PC-9 (cell line): ENCODE measurements at regions not wholly inside any gene's neighbourhood (a gene's known extent, or its start where the extent isn't known, plus 50 kb on each side); places are given as distances from the start of the nearest gene placed in this dataset.

ENCODE experiments used
- BruUV-seq: library from RNA; stranded (reverse); fragments of 400-500 nt; replicated peaks from 2 replicates; lab custom pipeline; 2021; lab: Mats Ljungman, UMichigan
- CTCF ChIA-PET: fragments of 300-600 bp; sonication (Branson Sonifier 250); formaldehyde crosslinking; loops from one replicate; lab custom pipeline; 2022; ENCODE audit warnings: antibody characterized with exemption; lab: Charles Lee
- POLR2A ChIA-PET: fragments of 300-600 bp; sonication (Branson Sonifier 250); formaldehyde crosslinking; loops from one replicate; lab custom pipeline; 2022; ENCODE audit warnings: antibody characterized with exemption; ENCODE audit not compliant: unreplicated experiment; lab: Charles Lee
- DNase-seq, 2 experiments: peaks; one replicate each; pipeline versions ENCODE4 v3.0.0 to v3.0.0-alpha.2; 2015 to 2022; ENCODE audit warnings: mixed read lengths in 1 of 2
- H2AFZ ChIP-seq: fragments of 200-600 bp; sonication (generic); 2 replicates; pipeline ENCODE4 v1.8.1; 2017; ENCODE audit warnings: antibody characterized with exemption
- H3F3A ChIP-seq: fragments of 200-600 bp; sonication (generic); 2 replicates; pipeline ENCODE4 v1.8.1; 2017; ENCODE audit warnings: antibody characterized with exemption, mild to moderate bottlenecking, low read depth; ENCODE audit not compliant: insufficient read depth
- H3K27ac ChIP-seq: fragments of 200-600 bp; sonication (generic); 2 replicates; pipeline ENCODE4 v1.6.1; 2016; ENCODE audit warnings: mixed run types
- H3K27me3 ChIP-seq: fragments of 200-600 bp; sonication (generic); 2 replicates; pipeline ENCODE4 v1.6.1; 2016; ENCODE audit warnings: low read depth, mixed run types; ENCODE audit not compliant: insufficient read depth
- H3K36me3 ChIP-seq: fragments of 200-600 bp; sonication (generic); 2 replicates; pipeline ENCODE4 v1.6.1; 2016; ENCODE audit warnings: low read depth, mixed run types
- H3K4me1 ChIP-seq: fragments of 200-600 bp; sonication (generic); replicated peaks from 2 replicates; pipeline ENCODE4 v1.6.1; 2016; ENCODE audit warnings: mixed run types; ENCODE audit not compliant: insufficient read depth
- H3K4me2 ChIP-seq: fragments of 200-600 bp; sonication (generic); 2 replicates; pipeline ENCODE4 v1.6.1; 2017; ENCODE audit warnings: mixed run types
- H3K4me3 ChIP-seq: fragments of 200-600 bp; sonication (generic); 2 replicates; pipeline ENCODE4 v1.6.1; 2016; ENCODE audit warnings: mixed run types
- H3K79me2 ChIP-seq: fragments of 200-600 bp; sonication (generic); 2 replicates; pipeline ENCODE4 v1.6.1; 2017; ENCODE audit warnings: low read depth, mixed run types
- H3K9me2 ChIP-seq: fragments of 200-600 bp; sonication (generic); 2 replicates; pipeline ENCODE4 v1.8.1; 2017; ENCODE audit warnings: mild to moderate bottlenecking; ENCODE audit not compliant: insufficient read depth
- H3K9me3 ChIP-seq: fragments of 200-600 bp; sonication (generic); 2 replicates; pipeline ENCODE4 v1.8.1; 2016; ENCODE audit warnings: low read depth; ENCODE audit not compliant: insufficient read depth
- H4K20me1 ChIP-seq: fragments of 200-600 bp; sonication (generic); 2 replicates; pipeline ENCODE4 v1.8.1; 2017; ENCODE audit not compliant: insufficient read depth
- CTCF ChIP-seq: fragments of 200-600 bp; sonication (generic); conservative IDR thresholded peaks from 2 replicates; pipeline ENCODE4 v1.6.1; 2017; ENCODE audit warnings: mixed run types, antibody characterized with exemption, mild to moderate bottlenecking, moderate library complexity
- EZH2 ChIP-seq: fragments of 200-600 bp; sonication (generic); IDR thresholded peaks from 2 replicates; pipeline ENCODE4 v1.8.0; 2017; ENCODE audit warnings: antibody characterized with exemption, low read depth
- intact Hi-C: fragments of 100-400 bp; cut with micrococcal nuclease; formaldehyde crosslinking; loops from one replicate; pipeline ENCODE4 v1.10.0; 2022; ENCODE audit not compliant: unreplicated experiment

DNA sequence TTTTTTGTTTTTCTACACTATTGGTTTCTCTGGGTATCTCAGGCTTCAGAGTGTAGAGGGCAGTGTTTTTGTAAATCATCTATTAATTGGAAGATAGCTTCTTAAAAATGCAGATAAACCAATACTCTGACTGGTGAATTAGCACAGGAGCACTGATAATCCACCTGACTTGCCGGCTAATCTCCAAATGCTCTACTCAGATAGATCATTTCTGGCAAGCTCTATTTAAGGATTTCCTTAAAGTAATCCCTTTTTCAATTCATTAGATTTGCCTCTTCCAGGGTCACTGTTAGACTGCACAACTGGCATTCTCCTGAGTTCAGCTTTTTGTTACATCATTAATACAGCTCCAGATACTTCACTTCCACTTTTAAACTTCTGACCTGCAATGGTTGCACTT lies 1390.3 kb upstream of the NUDT12 start:
- CTCF ChIA-PET, result no interaction called here
- no peaks in the 10 kb centered on the region for H4K20me1 ChIP-seq
- TF ChIP-seq EZH2 (no peak), CTCF (no peak)
- H3K9me3 ChIP-seq, result no peaks in the 10 kb centered on the region
- no peak overlapping the region for H2AFZ ChIP-seq
- intact Hi-C loops, result no loop called here
- no peak overlapping the region for H3K27ac ChIP-seq
- H3K36me3 ChIP-seq, result no peaks in the 10 kb centered on the region
- H3K4me2 ChIP-seq, result no peak overlapping the region
- H3K27me3 ChIP-seq, result no peaks in the 10 kb centered on the region
- BruUV-seq, result no TSS peak
- H3K4me1 ChIP-seq, result no peaks in the 10 kb centered on the region
- DNase-seq, result no peak
- no peak overlapping the region for H3K4me3 ChIP-seq
- no peaks in the 10 kb centered on the region for H3F3A ChIP-seq
- H3K9me2 ChIP-seq, result no peaks in the 10 kb centered on the region
- no peaks in the 10 kb centered on the region for H3K79me2 ChIP-seq
- POLR2A ChIA-PET, result no interaction called here

- no peaks in the 10 kb centered on the region for H4K20me1 ChIP-seq
- H3K9me3 ChIP-seq, result no peaks in the 10 kb centered on the region
- H3K4me1 ChIP-seq, result no peaks in the 10 kb centered on the region
- H3K27ac ChIP-seq, result no peak overlapping the region
- ChIA-PET CTCF (no interaction called here), POLR2A (no interaction called here)
- H3K27me3 ChIP-seq, result no peaks in the 10 kb centered on the region
- H3K79me2 ChIP-seq, result no peaks in the 10 kb centered on the region
- H3K4me2 ChIP-seq, result no peak overlapping the region
- no peaks in the 10 kb centered on the region for H3F3A ChIP-seq
- intact Hi-C loops, result no loop called here
- BruUV-seq, result no TSS peak
- DNase-seq, result no peak
- TF ChIP-seq CTCF (no peak), EZH2 (no peak)
- H3K4me3 ChIP-seq, result no peak overlapping the region
- H3K9me2 ChIP-seq, result no peaks in the 10 kb centered on the region
- H3K36me3 ChIP-seq, result no peaks in the 10 kb centered on the region
- H2AFZ ChIP-seq, result no peak overlapping the region
Observed at GRCh38 chr5:104951829-104952228, 1389.2 kb upstream of the NUDT12 start.

GRCh38 chr5:104947076-104947475 lies 1384.5 kb upstream of the NUDT12 start:
- TF ChIP-seq CTCF, result no peak
- no peak for TF ChIP-seq EZH2
- intact Hi-C loops, result no loop called here
- Histone ChIP-seq H3F3A (no peaks in the 10 kb centered on the region), H3K27ac (no peak overlapping the region), H3K36me3 (no peaks in the 10 kb centered on the region), H3K4me2 (no peak overlapping the region), H3K4me1 (no peaks in the 10 kb centered on the region), H2AFZ (no peak overlapping the region), H3K9me3 (no peaks in the 10 kb centered on the region), H3K27me3 (no peaks in the 10 kb centered on the region), H3K4me3 (no peak overlapping the region), H3K9me2 (no peaks in the 10 kb centered on the region; the same call in 1 of the 2 replicates), H4K20me1 (no peaks in the 10 kb centered on the region), H3K79me2 (no peaks in the 10 kb centered on the region)
- BruUV-seq, result no TSS peak
- POLR2A ChIA-PET, result no interaction called here
- no peak for DNase-seq
- CTCF ChIA-PET, result no interaction called here
